ENCODE measurements at regions not wholly inside any gene's neighbourhood (a gene's known extent, or its start where the extent isn't known, plus 50 kb on each side); places are given as distances from the start of the nearest gene placed in this dataset.
"Not testable (repeated sequence)": the region's sequence is repeated elsewhere in the genome, so short reads cannot be mapped to it uniquely, and the experiment has no call there.

GRCh38 chr3:130029531-130030289, 51.9 kb upstream of the ALG1L2 start:
- POLR2A ChIA-PET, result not testable (repeated sequence)
- CTCF ChIA-PET, result interaction anchor here (0.8 to 2.8 kb wide), 3 partner anchors 76 to 89 kb away, joined by 3 to 17 read pairs (median 5); no protein-coding TSS in a partner anchor
- WGBS (ENCODE audit: insufficient coverage), result 60% methylated on average over 9 of the region's 22 CpGs

More at GRCh38 chr3:130029531-130030289, 51.9 kb upstream of the ALG1L2 start:
- H3K27ac ChIP-seq (ENCODE audit: insufficient read depth in 1 of 2, low read depth in 1 of 2, low read length in 2 of 2, poor library complexity in 1 of 2, severe bottlenecking in 2 of 2); H3K9me3 ChIP-seq (ENCODE audit: control extremely low read depth in 1 of 5, control insufficient read depth in 4 of 5, insufficient read depth in 2 of 5, low read depth in 1 of 5, low read length in 4 of 5); H3K4me1 ChIP-seq (ENCODE audit: control extremely low read depth in 1 of 4, control insufficient read depth in 4 of 4, insufficient read depth in 4 of 4, low read length in 3 of 4); H3K4me3 ChIP-seq (ENCODE audit: control insufficient read depth in 1 of 7, extremely low read depth in 1 of 7, insufficient read depth in 4 of 7, low read depth in 2 of 7, low read length in 6 of 7); H3K36me3 ChIP-seq (ENCODE audit: control insufficient read depth in 4 of 4, insufficient read depth in 4 of 4, low read length in 3 of 4); H3K27me3 ChIP-seq (replicated peaks in 2 of 5; ENCODE audit: control insufficient read depth in 4 of 5, insufficient read depth in 5 of 5, low read length in 4 of 5): not testable (repeated sequence)
- peak; percentile 22 to 75 (median 73) for DNase-seq

All from common myeloid progenitor, CD34-positive (primary cell).